Suprapubic skin (tissue), 3 donors: ENCODE measurements at regions not wholly inside any gene's neighbourhood (a gene's known extent, or its start where the extent isn't known, plus 50 kb on each side); places are given as distances from the start of the nearest gene placed in this dataset.

Experiments used
- POLR2A ChIP-seq, 2 donors: fragments of 450-650 bp; IDR thresholded peaks; one replicate each; pipeline ENCODE4 v1.6.1; 2017; ENCODE audit warnings: antibody characterized with exemption in 2 of 2, mild to moderate bottlenecking in 2 of 2, moderate library complexity in 2 of 2
- TF ChIP-seq, protein P1 (sequence below), 2 donors: fragments of 200-600 bp in 1 of 2; fragments of 450-650 bp in 1 of 2; sonication (generic) in 1 of 2; IDR thresholded peaks; one replicate each; pipeline ENCODE4 v1.5.1; 2016 to 2019; ENCODE audit warnings: antibody characterized with exemption in 2 of 2, mild to moderate bottlenecking in 1 of 2, moderate library complexity in 1 of 2

DNA sequence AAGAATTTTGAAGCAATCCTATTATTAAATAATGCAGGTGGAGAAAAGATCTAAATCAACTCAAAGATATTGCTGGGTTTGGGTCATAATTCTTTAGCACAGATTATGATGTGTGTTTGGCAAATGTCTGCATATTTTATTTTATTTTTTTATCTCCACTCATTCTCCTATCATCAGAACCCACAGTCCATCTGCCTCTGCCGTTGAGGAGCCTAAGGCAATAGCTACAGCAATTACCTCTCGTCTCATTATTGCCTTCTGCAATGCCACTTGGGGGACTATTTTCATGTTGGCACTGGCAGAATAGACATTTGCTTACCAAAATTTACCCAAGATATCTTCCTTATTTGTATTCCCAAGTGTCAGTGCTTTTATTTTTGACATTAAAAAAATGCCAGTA is 815.9 kb upstream of the CNTNAP5 start:
- TF ChIP-seq POLR2A (IDR thresholded peaks at IDR 0.05) = no peak
- TF ChIP-seq, protein P1, sequence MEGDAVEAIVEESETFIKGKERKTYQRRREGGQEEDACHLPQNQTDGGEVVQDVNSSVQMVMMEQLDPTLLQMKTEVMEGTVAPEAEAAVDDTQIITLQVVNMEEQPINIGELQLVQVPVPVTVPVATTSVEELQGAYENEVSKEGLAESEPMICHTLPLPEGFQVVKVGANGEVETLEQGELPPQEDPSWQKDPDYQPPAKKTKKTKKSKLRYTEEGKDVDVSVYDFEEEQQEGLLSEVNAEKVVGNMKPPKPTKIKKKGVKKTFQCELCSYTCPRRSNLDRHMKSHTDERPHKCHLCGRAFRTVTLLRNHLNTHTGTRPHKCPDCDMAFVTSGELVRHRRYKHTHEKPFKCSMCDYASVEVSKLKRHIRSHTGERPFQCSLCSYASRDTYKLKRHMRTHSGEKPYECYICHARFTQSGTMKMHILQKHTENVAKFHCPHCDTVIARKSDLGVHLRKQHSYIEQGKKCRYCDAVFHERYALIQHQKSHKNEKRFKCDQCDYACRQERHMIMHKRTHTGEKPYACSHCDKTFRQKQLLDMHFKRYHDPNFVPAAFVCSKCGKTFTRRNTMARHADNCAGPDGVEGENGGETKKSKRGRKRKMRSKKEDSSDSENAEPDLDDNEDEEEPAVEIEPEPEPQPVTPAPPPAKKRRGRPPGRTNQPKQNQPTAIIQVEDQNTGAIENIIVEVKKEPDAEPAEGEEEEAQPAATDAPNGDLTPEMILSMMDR (IDR thresholded peaks at IDR 0.05) = no peak
